Chondrocyte (in vitro differentiated cells): ENCODE measurements at regions not wholly inside any gene's neighbourhood (a gene's known extent, or its start where the extent isn't known, plus 50 kb on each side); places are given as distances from the start of the nearest gene placed in this dataset.

ENCODE experiments used
- DNase-seq: peaks from one replicate; pipeline ENCODE4 v3.0.0; 2021; ENCODE audit warnings: mixed read lengths, low spot score
- H3K27ac Mint-ChIP-seq: one replicate; pipeline ENCODE4 v1.8.0; 2021; ENCODE audit warnings: mild to moderate bottlenecking, moderate library complexity, mixed read lengths; ENCODE audit not compliant: unreplicated experiment
- H3K27me3 Mint-ChIP-seq: 2 replicates; pipeline ENCODE4 v1.8.0; 2021; ENCODE audit warnings: low read depth, mixed read lengths
- H3K36me3 Mint-ChIP-seq: 2 replicates; pipeline ENCODE4 v1.8.0; 2021; ENCODE audit warnings: low read depth, mixed read lengths
- H3K4me1 Mint-ChIP-seq: 2 replicates; pipeline ENCODE4 v1.8.0; 2021; ENCODE audit warnings: low read depth, mild to moderate bottlenecking, mixed read lengths
- H3K4me3 Mint-ChIP-seq: one replicate; pipeline ENCODE4 v1.8.0; 2021; ENCODE audit warnings: mild to moderate bottlenecking, moderate library complexity, mixed read lengths; ENCODE audit not compliant: unreplicated experiment
- H3K9me3 Mint-ChIP-seq: 2 replicates; pipeline ENCODE4 v1.8.0; 2021; ENCODE audit warnings: low read depth, mixed read lengths
- CTCF ChIP-seq: fragments of 200-600 bp; sonication (generic); IDR thresholded peaks from 2 replicates; pipeline ENCODE4 v1.5.0; 2021; ENCODE audit warnings: antibody characterized with exemption, mild to moderate bottlenecking, moderate library complexity

DNA sequence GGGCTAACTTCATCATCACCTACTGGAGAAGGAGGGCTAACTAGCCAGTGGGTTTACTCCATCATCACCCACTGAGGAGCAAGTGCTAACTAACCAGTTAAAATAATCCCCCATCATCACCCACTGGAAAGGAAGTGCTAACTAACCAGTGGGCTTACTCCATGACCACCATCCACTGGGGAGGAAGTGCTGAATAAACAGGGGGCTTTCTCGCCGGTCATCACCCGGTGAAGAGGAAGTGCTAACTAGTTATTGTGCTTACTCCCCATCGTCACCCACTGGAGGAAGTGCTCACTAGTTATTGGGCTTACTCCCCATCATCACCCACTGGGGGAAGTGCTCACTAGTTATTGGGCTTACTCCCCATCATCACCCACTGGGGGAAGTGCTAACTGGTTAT, 124.4 kb upstream of the SALL3 start:
- no peak overlapping the region for H3K4me3 Mint-ChIP-seq
- no peak overlapping the region for H3K27ac Mint-ChIP-seq
- H3K27me3 Mint-ChIP-seq, result no peaks in the 10 kb centered on the region
- TF ChIP-seq CTCF, result no peak
- no peaks in the 10 kb centered on the region for H3K4me1 Mint-ChIP-seq
- peaks cover 29% of the 10 kb centered on the region for H3K9me3 Mint-ChIP-seq
- no peak for DNase-seq
- H3K36me3 Mint-ChIP-seq, result no peaks in the 10 kb centered on the region

DNA sequence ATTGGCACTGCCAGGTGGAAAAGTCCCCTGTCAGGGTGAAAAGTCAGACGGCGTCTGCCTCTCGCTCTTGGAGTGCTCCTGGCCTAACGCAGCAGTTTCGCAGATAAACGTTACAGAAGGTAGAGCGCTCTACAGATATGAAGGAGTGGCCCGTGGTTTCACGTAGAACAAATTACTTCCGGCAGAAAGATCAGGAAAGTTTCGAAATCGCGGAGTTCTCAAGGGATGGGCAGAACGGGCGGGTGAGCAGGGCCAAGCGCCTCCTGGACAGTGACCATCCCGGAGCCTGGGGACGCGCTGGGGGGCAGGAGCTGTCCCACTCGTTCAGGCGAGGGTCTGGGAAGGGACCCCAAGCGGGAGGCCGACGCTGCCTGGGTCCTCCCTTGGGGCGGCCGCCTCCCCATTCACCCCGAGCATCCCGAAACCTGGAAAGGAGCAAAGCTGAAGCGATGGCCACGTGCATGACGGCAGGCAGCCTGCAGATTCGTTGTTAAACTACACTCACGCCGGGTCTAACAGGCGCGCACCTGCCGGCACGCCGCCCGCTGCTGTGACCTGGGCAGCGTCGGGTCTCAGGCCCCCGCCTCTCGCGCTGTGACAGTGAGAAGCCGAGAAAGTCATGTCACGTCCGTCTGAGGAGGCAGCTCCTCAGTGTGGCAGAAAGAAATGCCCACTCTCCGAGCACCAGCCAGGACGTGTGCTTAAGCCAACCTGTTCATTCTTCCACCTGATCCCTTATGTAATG, 122.9 kb upstream of the SALL3 start:
- peaks cover 25% of the 10 kb centered on the region for H3K9me3 Mint-ChIP-seq
- no peaks in the 10 kb centered on the region for H3K36me3 Mint-ChIP-seq
- no peak for DNase-seq
- H3K27ac Mint-ChIP-seq, result no peak overlapping the region
- TF ChIP-seq CTCF, result no peak
- peaks cover 2% of the 10 kb centered on the region for H3K27me3 Mint-ChIP-seq
- no peaks in the 10 kb centered on the region for H3K4me1 Mint-ChIP-seq
- H3K4me3 Mint-ChIP-seq, result no peak overlapping the region

DNA sequence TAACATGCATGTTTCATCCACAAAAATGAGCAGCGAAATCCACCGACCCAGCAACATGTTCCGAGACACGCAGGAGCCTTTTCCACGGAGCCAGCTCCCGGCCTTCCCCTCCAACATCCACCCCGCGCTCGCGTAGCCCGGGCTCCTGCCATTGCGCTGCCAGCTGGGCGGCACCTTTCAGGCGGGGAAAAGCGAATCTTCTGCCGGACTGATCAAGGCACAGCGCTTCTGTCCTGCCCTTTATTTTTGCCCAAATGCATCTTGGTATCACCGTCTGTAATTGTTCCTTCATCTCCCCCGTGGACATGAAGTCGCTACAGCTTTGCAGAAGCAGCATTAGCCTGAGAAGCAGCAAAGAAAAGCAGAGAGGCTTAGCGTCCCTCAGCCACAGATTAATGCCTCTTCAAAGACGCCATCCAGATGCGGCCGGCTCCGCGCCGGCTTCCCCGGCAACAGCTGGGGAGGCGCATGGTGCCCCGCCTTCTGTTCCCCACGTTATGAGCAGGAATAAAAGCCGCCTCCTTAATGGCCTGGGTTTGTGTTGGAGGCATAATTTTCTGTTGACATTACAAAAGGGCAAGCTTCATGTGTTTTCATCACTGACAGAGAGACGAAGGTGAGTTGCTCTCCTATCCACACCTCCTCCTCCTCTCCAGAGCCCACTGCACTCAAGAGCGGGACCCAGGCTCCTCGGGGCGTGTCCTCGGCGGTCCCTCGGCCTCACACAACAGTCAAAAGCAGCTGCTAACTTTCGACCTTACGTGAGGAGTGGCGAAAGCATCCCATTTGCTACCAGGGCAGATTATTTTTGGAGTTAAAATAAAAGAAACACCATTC, 122.1 kb upstream of the SALL3 start:
- Mint-ChIP-seq H3K4me1 (no peaks in the 10 kb centered on the region), H3K9me3 (peaks cover 22% of the 10 kb centered on the region), H3K4me3 (no peak overlapping the region), H3K27ac (no peak overlapping the region), H3K27me3 (peaks cover 2% of the 10 kb centered on the region), H3K36me3 (no peaks in the 10 kb centered on the region)
- TF ChIP-seq CTCF, result no peak
- no peak for DNase-seq

- Mint-ChIP-seq H3K9me3 (peaks cover 29% of the 10 kb centered on the region), H3K4me3 (no peak overlapping the region), H3K4me1 (no peaks in the 10 kb centered on the region), H3K27ac (no peak overlapping the region), H3K27me3 (peaks cover 2% of the 10 kb centered on the region), H3K36me3 (no peaks in the 10 kb centered on the region)
- TF ChIP-seq CTCF, result no peak
- no peak for DNase-seq
Observed at GRCh38 chr18:78859686-78860085, 119.9 kb upstream of the SALL3 start.

GRCh38 chr18:78860117-78860516, 119.5 kb upstream of the SALL3 start:
- Mint-ChIP-seq H3K27me3 (peaks cover 2% of the 10 kb centered on the region), H3K36me3 (no peaks in the 10 kb centered on the region), H3K4me3 (no peak overlapping the region), H3K9me3 (peaks cover 29% of the 10 kb centered on the region), H3K27ac (no peak overlapping the region), H3K4me1 (no peaks in the 10 kb centered on the region)
- TF ChIP-seq CTCF, result no peak
- DNase-seq, result no peak
